ENCODE measurements at regions not wholly inside any gene's neighbourhood (a gene's known extent, or its start where the extent isn't known, plus 50 kb on each side); places are given as distances from the start of the nearest gene placed in this dataset.

- H3K36me3 ChIP-seq = no peaks in the 10 kb centered on the region
- TF ChIP-seq POLR2AphosphoS5 (IDR thresholded peaks at IDR 0.05) (no peak), EP300 (IDR thresholded peaks at IDR 0.05) (no peak), POLR2A (IDR thresholded peaks at IDR 0.05; ENCODE audit: low read depth) (no peak)
- TF ChIP-seq, protein P1, sequence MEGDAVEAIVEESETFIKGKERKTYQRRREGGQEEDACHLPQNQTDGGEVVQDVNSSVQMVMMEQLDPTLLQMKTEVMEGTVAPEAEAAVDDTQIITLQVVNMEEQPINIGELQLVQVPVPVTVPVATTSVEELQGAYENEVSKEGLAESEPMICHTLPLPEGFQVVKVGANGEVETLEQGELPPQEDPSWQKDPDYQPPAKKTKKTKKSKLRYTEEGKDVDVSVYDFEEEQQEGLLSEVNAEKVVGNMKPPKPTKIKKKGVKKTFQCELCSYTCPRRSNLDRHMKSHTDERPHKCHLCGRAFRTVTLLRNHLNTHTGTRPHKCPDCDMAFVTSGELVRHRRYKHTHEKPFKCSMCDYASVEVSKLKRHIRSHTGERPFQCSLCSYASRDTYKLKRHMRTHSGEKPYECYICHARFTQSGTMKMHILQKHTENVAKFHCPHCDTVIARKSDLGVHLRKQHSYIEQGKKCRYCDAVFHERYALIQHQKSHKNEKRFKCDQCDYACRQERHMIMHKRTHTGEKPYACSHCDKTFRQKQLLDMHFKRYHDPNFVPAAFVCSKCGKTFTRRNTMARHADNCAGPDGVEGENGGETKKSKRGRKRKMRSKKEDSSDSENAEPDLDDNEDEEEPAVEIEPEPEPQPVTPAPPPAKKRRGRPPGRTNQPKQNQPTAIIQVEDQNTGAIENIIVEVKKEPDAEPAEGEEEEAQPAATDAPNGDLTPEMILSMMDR (IDR thresholded peaks at IDR 0.05) = no peak
- peaks cover 6 to 13% (median 11%) of the 10 kb centered on the region in 4 donors for H3K4me1 ChIP-seq
- no peaks in the 10 kb centered on the region for H3K9me3 ChIP-seq
- no peak overlapping the region for H3K27ac ChIP-seq (replicated peaks in 1 of 4)
- no peak overlapping the region for H3K4me3 ChIP-seq
- intact Hi-C loops (cut with DNase I) = no loop called here
- WGBS = no CpG with 5 or more reads among the region's 1 CpG
- peaks cover 0 to 9% (median 0%) of the 10 kb centered on the region in 4 donors for H3K27me3 ChIP-seq
- no peak for DNase-seq (ENCODE audit: extremely low spot score)
Measured at GRCh38 chr7:115479448-115479847, 551.1 kb downstream of the TFEC start.

GRCh38 chr7:115478426-115478825, 552.1 kb downstream of the TFEC start:
- intact Hi-C loops (cut with DNase I) = no loop called here

GRCh38 chr7:115477193-115477651, 553.3 kb downstream of the TFEC start:
- WGBS = 18% methylated on average over 24 of the region's 30 CpGs
- Histone ChIP-seq H3K4me3 (peak overlapping the region; percentile 38 to 60 (median 46)), H3K27me3 (peaks cover 0 to 9% (median 0%) of the 10 kb centered on the region in 4 donors), H3K27ac (replicated peaks in 1 of 4) (no peak overlapping the region), H3K9me3 (no peaks in the 10 kb centered on the region), H3K4me1 (peaks cover 6 to 13% (median 11%) of the 10 kb centered on the region in 4 donors), H3K36me3 (no peaks in the 10 kb centered on the region)
- no peak for DNase-seq (ENCODE audit: extremely low spot score)
- TF ChIP-seq EP300 (IDR thresholded peaks at IDR 0.05) = no peak
- TF ChIP-seq POLR2AphosphoS5 (IDR thresholded peaks at IDR 0.05) = no peak
- TF ChIP-seq, protein P1 (IDR thresholded peaks at IDR 0.05) = no peak
- TF ChIP-seq POLR2A (IDR thresholded peaks at IDR 0.05; ENCODE audit: low read depth) = no peak
- intact Hi-C loops (cut with DNase I) = no loop called here

More at GRCh38 chr7:115478426-115478825, 552.1 kb downstream of the TFEC start:
- Histone ChIP-seq H3K36me3 (no peaks in the 10 kb centered on the region), H3K4me3 (no peak overlapping the region), H3K27me3 (peaks cover 0 to 9% (median 0%) of the 10 kb centered on the region in 4 donors), H3K4me1 (peaks cover 6 to 13% (median 11%) of the 10 kb centered on the region in 4 donors), H3K9me3 (no peaks in the 10 kb centered on the region), H3K27ac (replicated peaks in 1 of 4) (no peak overlapping the region)
- DNase-seq (ENCODE audit: extremely low spot score) = no peak
- no peak for TF ChIP-seq EP300 (IDR thresholded peaks at IDR 0.05)
- TF ChIP-seq, protein P1 (IDR thresholded peaks at IDR 0.05) = no peak
- TF ChIP-seq POLR2AphosphoS5 (IDR thresholded peaks at IDR 0.05) = no peak
- no peak for TF ChIP-seq POLR2A (IDR thresholded peaks at IDR 0.05; ENCODE audit: low read depth)

GRCh38 chr7:115476671-115477181, 553.8 kb downstream of the TFEC start:
- intact Hi-C loops (cut with DNase I) = no loop called here
- DNase-seq (ENCODE audit: extremely low spot score) = no peak
- no peak overlapping the region for H3K27ac ChIP-seq (replicated peaks in 1 of 4)
- 43% methylated on average over 7 of the region's 7 CpGs for WGBS
- H3K4me3 ChIP-seq = peak overlapping the region; percentile 38 to 60 (median 46)
- no peaks in the 10 kb centered on the region for H3K9me3 ChIP-seq
- TF ChIP-seq POLR2AphosphoS5 (IDR thresholded peaks at IDR 0.05) = no peak
- TF ChIP-seq EP300 (IDR thresholded peaks at IDR 0.05) = no peak
- TF ChIP-seq, protein P1 (IDR thresholded peaks at IDR 0.05) = no peak
- no peak for TF ChIP-seq POLR2A (IDR thresholded peaks at IDR 0.05; ENCODE audit: low read depth)
- peaks cover 6 to 13% (median 11%) of the 10 kb centered on the region in 4 donors for H3K4me1 ChIP-seq
- H3K27me3 ChIP-seq = peaks cover 0 to 9% (median 0%) of the 10 kb centered on the region in 4 donors
- H3K36me3 ChIP-seq = no peaks in the 10 kb centered on the region
